PFSK-1 (cell line): ENCODE measurements at regions not wholly inside any gene's neighbourhood (a gene's known extent, or its start where the extent isn't known, plus 50 kb on each side); places are given as distances from the start of the nearest gene placed in this dataset.

Experiments
- FOXP2 ChIP-seq: optimal IDR thresholded peaks from 2 replicates; pipeline ENCODE3; 2011; ENCODE audit warnings: borderline replicate concordance, control low read depth, inconsistent platforms; ENCODE audit not compliant: insufficient read depth; ENCODE audit errors: extremely low read length, extremely low read depth
- POLR2AphosphoS5 ChIP-seq: IDR thresholded peaks from 2 replicates; pipeline ENCODE4 v1.6.1; 2012; ENCODE audit warnings: low read depth, mild to moderate bottlenecking, control low read depth, low read length, moderate library complexity
- SIN3A ChIP-seq: IDR thresholded peaks from 2 replicates; pipeline ENCODE4 v1.6.1; 2012; ENCODE audit warnings: mild to moderate bottlenecking, low read length, moderate library complexity, borderline replicate concordance; ENCODE audit not compliant: insufficient read depth
- TAF1 ChIP-seq: IDR thresholded peaks from 2 replicates; pipeline ENCODE4 v1.6.1; 2012; ENCODE audit warnings: low read length, control low read depth, borderline replicate concordance; ENCODE audit not compliant: insufficient read depth
- TF ChIP-seq, protein P1 (sequence below), 2 experiments: IDR thresholded peaks; 2 replicates each; pipeline versions ENCODE4 v1.6.1 to v1.8.0; 2011 to 2012; ENCODE audit warnings: low read depth in 2 of 2, low read length in 2 of 2, control low read depth in 1 of 2, inconsistent platforms in 1 of 2, mild to moderate bottlenecking in 1 of 2, moderate library complexity in 1 of 2; ENCODE audit not compliant: insufficient read depth in 1 of 2

DNA sequence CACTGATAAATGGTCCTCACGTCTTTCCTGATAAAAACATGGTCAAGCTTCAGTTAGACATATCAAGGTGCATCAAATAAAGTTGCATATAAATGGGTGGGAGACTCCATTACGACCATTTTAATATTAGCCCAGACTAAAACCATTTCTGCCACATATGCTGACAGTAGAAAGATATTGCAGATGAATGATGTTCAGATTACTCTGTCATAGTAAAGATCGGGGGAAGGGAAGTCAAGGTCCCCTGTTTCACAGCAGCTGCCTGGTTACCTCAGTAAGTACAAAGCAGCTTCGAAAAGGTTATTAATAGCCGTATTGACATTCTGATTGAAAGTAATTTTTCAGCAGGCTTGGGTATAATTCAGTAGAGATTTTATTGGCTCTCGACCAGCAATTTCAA is 927.7 kb upstream of the CDH2 start:
- TF ChIP-seq TAF1 (no peak), POLR2AphosphoS5 (no peak), SIN3A (no peak), FOXP2 (no peak)
- TF ChIP-seq, protein P1, sequence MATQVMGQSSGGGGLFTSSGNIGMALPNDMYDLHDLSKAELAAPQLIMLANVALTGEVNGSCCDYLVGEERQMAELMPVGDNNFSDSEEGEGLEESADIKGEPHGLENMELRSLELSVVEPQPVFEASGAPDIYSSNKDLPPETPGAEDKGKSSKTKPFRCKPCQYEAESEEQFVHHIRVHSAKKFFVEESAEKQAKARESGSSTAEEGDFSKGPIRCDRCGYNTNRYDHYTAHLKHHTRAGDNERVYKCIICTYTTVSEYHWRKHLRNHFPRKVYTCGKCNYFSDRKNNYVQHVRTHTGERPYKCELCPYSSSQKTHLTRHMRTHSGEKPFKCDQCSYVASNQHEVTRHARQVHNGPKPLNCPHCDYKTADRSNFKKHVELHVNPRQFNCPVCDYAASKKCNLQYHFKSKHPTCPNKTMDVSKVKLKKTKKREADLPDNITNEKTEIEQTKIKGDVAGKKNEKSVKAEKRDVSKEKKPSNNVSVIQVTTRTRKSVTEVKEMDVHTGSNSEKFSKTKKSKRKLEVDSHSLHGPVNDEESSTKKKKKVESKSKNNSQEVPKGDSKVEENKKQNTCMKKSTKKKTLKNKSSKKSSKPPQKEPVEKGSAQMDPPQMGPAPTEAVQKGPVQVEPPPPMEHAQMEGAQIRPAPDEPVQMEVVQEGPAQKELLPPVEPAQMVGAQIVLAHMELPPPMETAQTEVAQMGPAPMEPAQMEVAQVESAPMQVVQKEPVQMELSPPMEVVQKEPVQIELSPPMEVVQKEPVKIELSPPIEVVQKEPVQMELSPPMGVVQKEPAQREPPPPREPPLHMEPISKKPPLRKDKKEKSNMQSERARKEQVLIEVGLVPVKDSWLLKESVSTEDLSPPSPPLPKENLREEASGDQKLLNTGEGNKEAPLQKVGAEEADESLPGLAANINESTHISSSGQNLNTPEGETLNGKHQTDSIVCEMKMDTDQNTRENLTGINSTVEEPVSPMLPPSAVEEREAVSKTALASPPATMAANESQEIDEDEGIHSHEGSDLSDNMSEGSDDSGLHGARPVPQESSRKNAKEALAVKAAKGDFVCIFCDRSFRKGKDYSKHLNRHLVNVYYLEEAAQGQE (IDR thresholded peaks at IDR 0.05; ENCODE audit: insufficient read depth in 1 of 2, low read depth in 2 of 2, low read length in 2 of 2), result no peak
